ENCODE measurements at regions not wholly inside any gene's neighbourhood (a gene's known extent, or its start where the extent isn't known, plus 50 kb on each side); places are given as distances from the start of the nearest gene placed in this dataset.

DNA sequence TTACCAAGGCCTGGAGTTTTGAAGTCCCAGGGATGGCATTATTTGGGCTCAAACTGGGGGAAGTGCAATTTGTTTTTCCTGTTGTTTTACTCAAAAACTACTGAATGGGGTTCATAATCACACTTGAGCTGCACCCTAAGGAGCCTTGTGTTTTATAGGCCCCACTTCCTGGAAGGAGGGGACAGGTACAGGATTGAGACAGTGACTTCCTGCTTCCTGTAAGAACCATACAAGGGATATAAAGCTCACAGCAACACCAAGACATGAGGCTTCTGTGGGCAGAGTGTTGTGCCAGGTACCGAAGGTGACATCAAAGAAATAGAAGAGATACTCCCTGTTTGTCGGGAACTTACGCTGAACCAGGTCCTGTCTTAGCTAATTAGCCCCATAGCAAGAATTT is 70.4 kb upstream of the SKOR2 start:
- TF ChIP-seq, protein P1, sequence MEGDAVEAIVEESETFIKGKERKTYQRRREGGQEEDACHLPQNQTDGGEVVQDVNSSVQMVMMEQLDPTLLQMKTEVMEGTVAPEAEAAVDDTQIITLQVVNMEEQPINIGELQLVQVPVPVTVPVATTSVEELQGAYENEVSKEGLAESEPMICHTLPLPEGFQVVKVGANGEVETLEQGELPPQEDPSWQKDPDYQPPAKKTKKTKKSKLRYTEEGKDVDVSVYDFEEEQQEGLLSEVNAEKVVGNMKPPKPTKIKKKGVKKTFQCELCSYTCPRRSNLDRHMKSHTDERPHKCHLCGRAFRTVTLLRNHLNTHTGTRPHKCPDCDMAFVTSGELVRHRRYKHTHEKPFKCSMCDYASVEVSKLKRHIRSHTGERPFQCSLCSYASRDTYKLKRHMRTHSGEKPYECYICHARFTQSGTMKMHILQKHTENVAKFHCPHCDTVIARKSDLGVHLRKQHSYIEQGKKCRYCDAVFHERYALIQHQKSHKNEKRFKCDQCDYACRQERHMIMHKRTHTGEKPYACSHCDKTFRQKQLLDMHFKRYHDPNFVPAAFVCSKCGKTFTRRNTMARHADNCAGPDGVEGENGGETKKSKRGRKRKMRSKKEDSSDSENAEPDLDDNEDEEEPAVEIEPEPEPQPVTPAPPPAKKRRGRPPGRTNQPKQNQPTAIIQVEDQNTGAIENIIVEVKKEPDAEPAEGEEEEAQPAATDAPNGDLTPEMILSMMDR (IDR thresholded peaks at IDR 0.05; ENCODE audit: borderline replicate concordance, extremely low read depth, low read length, poor library complexity, severe bottlenecking) = no peak
- TF ChIP-seq EZH2 (IDR thresholded peaks at IDR 0.05; ENCODE audit: borderline replicate concordance, low read depth, low read length, severe bottlenecking) = no peak

Measured in DND-41 (cell line).